GM19351 (cell line): ENCODE measurements at regions not wholly inside any gene's neighbourhood (a gene's known extent, or its start where the extent isn't known, plus 50 kb on each side); places are given as distances from the start of the nearest gene placed in this dataset.
"Not testable (repeated sequence)": the region's sequence is repeated elsewhere in the genome, so short reads cannot be mapped to it uniquely, and the experiment has no call there.

Source experiments
- ATAC-seq: cut with Tn5 transposase; IDR thresholded peaks from one replicate; pipeline ENCODE4 v1.9.1; 2021; ENCODE audit warnings: mild to moderate bottlenecking, moderate library complexity; ENCODE audit not compliant: unreplicated experiment

- no peak for ATAC-seq
Observed at GRCh38 chr2:234805836-234806235, 146.0 kb upstream of the SH3BP4 start.

DNA sequence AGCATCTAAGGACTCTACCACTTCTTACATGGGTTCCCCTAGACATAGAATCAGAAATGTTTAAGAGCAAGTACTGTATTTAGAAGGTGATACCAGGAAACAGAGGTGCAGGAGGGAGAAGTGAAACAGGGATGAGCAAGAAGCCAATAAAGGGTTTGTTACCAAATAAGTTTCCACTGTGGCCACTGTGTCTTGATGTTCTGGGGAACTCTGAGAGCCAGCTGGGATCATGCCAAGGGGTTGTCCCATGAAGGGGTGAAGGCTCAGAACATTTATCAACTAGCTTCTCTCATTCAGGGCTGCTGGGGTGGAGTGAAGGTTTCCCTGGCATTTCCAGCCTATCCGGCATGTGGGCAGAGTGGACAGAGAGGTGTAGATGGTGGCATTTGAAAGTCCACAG lies 147.1 kb upstream of the SH3BP4 start:
- no peak for ATAC-seq

DNA sequence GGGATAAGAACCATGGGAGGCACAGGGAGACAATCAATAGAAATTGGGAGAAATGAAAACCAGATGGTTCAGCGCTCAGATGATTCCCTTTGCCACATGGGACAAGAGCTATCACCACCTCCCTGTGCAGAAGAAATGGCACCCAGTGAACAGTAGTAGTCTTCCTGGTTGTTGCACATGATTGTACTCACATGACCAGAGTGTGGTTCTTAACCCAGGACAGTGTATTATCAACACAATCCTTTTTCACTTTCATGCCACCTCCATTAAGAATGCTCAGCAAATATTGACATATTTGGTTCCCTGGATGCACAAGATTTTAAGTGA lies 149.0 kb upstream of the SH3BP4 start:
- no peak for ATAC-seq

- ATAC-seq, result no peak
Observed at GRCh38 chr2:234802071-234802844, 149.6 kb upstream of the SH3BP4 start.

DNA sequence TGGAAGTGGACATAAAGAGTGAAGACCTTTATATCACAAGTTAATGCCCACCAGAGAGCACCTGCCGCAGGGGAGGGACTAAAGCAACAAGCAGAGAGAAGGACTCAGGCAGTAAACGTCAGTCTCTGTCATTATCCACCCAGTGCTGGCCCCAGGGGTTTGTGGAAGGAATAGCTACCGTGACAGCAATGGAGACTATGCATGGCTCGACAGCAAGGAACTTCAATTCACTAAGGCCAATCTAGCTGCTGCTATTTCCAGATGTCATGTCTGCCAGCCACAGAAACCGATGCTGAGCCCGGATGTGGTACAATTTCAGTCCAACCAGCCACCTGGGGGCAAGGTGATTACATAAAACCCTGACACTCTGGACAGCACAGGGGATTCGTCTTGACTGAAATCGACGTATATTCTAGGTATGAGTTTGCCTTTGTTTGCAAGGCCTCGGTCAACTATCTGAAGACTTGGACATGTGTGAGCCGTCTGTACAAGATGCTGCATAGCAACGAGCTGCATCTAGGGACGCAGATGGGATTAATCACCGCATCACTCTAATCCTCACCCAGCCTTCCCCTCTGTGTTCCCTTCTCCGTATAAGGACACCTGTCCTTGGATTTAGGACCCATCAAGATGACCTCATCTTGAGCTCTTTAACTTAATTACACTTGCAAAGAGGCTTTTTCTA lies 154.1 kb upstream of the SH3BP4 start:
- ATAC-seq, result no peak

DNA sequence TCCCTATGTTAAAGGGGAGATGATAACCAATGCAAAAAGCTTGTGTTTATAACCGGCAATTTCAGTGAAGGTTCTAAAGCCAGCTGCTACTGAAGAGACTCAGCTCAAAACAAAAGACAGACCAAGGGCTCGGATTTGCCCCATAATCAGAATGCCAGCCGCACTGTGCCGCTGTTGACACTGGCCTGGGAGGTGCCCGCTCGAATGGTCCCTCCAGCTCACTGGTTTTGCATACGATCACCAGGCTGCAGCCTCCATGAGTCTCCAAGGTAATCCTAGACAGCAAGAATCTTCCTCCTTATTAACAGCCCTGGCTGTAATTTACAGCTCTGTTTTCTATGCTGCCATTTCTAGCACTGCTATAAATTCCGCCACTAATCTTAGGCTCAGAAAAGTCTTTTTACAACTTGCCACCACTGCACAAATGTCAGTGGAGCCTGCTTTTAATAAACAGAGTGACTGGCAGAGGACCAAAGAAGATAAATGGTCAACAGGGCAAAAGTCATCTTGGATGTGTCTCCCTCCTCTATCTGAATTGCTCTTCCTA lies 155.7 kb upstream of the SH3BP4 start:
- ATAC-seq, result no peak

DNA sequence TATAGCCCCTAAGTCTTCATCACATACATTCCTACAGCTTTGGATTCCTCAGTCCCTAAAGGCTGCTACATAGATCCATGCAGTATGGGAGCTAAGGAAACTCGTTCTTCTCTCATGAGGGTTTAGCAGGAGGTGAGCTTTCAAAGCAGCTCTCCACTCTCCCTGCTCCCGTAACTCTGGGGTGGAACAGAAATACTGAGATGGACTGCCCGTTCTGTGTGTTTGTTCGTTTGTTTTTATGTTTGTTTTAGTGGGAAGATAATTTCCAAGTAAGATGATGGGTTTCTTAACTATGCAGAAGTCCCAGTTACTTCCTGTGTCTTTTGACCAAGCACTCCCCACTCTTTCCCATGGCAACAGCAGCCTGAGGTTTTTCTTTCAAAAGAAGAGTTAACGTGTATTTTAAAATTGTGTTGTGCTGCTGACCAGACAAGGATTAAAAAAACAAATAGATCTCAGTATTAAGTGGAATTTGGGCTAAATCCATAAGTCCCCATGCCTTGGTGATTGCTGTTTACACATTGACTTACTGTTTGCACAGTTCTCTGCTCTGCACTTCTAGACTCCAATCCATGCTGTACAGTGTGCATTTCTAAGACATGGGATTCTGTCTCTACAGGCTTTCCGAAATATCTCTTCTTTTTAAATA lies 156.4 kb upstream of the SH3BP4 start:
- no peak for ATAC-seq

DNA sequence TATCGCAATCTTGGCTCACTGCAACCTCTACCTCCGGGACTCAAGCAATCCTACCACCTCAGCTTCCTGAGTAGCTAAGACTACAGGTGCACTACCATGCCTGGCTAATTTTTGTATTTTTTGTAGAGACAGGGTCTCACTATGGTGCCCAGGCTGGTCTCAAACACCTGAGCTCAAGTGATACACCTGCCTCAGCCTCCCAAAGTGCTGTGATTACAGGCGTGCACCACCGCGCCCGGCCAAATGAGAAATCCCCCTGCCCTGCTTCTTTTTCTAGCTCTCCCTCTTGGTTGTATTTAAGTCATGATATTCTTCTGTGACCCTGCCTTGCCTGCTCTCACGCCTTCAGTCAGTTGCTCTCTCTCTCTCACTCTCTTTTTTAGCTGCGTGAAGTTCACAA lies 157.0 kb upstream of the SH3BP4 start:
- ATAC-seq, result no peak

DNA sequence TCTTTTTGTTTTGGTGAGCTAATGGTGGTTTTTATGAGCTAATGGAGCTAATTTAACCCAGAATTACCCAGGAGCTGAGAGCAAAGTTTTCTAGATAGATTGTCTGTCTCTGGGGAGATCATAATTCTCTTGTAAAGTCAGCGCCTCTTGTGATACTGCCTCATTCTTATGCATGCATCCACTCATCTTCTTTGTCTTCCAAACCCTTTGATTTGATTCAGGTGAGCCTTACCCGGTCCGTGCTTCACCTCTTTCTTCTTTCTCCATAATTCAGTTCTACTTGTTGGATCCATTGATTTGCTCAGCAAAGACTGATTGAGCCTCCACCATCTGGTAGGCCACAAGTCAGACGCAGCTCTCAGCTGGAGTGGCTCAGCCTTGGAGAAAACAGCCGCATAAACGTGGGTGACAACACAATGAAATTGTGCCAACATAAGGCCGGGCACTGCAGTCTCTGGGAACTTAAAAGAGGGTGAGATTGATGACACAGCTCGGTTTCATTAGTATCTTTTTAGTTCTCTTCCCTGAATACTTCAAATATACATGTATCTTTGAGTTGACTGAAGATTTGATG lies 158.5 kb upstream of the SH3BP4 start:
- no peak for ATAC-seq

DNA sequence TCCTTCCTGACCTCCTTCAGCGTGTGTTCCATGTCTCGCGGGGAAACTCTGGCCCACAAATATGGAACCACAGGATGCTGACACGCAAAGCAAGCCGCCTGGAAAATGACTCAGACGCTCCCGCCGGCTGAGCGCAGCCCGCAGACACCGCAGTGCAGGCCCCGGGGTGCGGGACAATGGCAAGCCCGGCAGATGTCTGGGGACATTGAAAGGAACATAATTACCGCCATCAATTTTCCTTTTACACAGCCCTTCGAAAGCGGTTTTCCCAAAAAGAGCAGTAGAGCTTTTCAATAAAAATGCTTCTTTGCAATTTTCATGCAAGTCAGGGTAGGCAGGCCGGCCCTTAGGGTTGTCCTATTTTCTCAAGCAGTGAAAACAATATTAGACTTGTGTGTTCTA lies 159.2 kb upstream of the SH3BP4 start:
- ATAC-seq, result no peak

- ATAC-seq, result not testable (repeated sequence)
Observed at GRCh38 chr2:234792096-234792495, 159.7 kb upstream of the SH3BP4 start.

DNA sequence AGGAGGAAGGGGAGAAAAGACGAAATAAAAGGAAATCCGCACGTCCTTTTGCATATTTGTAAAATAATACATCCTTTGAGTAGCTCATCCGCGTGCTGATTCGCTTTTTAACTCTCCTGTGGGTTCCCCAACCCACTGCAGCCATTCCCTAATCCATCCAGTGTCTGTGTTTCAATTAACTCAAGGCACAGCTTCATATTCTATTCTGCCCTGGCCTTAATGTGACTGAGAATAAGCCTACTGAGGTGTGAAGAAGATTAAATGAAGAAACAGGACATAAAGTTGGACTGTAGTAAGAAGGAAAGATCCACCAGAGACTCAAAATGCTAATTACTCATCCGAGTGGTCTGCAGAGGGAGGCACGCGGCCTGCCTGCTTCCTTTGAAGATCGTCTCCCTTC lies 161.4 kb upstream of the SH3BP4 start:
- no peak for ATAC-seq

GRCh38 chr2:234789556-234790325 lies 162.1 kb upstream of the SH3BP4 start:
- ATAC-seq, result no peak

- ATAC-seq, result no peak
Observed at GRCh38 chr2:234788841-234789240, 163.0 kb upstream of the SH3BP4 start.

DNA sequence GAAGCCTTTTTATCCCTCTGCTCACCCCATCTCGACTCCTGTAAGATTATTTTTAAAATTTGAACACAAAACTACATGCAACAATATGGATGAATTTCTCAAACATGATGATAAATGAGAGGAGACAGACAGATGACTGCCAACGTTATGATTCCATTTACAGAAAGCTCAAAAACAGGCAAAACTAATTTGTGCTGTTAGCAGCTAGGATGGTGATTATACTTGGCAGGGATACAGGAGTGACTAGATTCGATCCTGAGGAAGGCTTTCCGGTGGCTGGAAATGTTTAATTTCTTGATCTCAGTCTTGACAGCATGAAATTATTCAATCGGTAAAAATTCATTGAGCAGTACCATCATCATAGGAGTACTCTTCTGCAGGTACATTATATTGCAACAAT lies 163.4 kb upstream of the SH3BP4 start:
- ATAC-seq, result no peak

DNA sequence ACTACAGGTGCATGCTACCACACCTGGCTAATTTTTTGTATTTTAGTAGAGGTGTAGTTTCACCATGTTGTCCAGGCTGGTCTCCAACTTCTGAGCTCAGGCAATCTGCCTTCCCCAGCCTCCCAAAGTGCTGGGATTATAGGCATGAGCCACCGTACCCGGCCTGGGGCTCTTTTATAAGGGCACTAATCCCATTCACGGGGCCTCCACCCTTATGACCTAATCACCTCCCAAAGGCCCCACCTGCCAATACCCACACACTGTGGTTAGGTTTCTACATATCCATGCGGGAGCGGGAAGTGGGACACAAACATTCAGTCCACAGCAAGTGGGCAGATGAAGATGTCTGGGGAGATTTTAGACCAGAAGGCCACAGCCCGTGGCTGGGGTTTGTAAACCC lies 164.7 kb upstream of the SH3BP4 start:
- no peak for ATAC-seq

DNA sequence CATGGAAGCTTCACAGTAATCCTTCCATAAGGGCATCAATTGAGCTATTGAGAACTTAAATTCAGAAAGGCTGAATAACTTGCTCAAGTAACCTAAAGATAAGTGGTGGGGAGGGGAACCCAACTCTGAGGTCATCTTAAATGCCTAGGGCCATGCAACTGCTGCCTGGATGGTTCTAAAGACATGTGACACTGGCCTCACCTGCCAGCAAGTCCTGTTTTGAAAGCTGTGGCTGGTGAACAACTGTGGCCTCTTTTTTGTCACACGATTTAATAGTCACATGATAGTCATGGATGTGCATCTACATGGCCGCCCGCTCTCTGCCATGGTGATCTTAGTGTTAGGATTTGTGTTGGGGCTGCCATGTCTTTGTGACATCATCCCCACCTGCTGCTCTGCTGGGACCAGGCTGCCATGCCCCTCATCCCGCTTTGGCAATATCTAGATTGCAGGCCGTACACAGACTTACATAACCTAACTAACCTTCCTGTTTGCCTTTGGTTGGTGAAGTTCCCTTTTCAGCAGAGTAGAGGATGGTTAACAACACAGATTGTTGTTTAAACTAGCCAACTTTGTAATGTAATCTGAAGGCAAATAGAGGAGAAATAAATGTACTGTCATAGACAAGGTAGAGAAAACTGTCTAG lies 177.9 kb upstream of the SH3BP4 start:
- ATAC-seq, result no peak

GRCh38 chr2:234773129-234773528 lies 178.7 kb upstream of the SH3BP4 start:
- ATAC-seq, result no peak

- no peak for ATAC-seq
Observed at GRCh38 chr2:234772733-234773060, 179.1 kb upstream of the SH3BP4 start.

GRCh38 chr2:234771980-234772732 lies 179.7 kb upstream of the SH3BP4 start:
- ATAC-seq, result no peak
